Trophoblast cell (in vitro differentiated cells and primary cell): ENCODE measurements at regions not wholly inside any gene's neighbourhood (a gene's known extent, or its start where the extent isn't known, plus 50 kb on each side); places are given as distances from the start of the nearest gene placed in this dataset.

Experiments
- DNase-seq, 2 donors: peaks; one replicate each; pipeline ENCODE4 v3.0.0-alpha.2; 2016
- H2AFZ ChIP-seq: 2 replicates; pipeline ENCODE4 v1.6.1; 2013; ENCODE audit warnings: low read length, moderate library complexity, mild to moderate bottlenecking; ENCODE audit not compliant: insufficient read depth, poor library complexity
- H2AK5ac ChIP-seq: 2 replicates; pipeline ENCODE4 v1.6.1; 2013; ENCODE audit warnings: mild to moderate bottlenecking, low read length
- H2BK120ac ChIP-seq: 2 replicates; pipeline ENCODE4 v1.6.1; 2013; ENCODE audit warnings: low read length, mild to moderate bottlenecking, moderate library complexity; ENCODE audit not compliant: insufficient read depth, poor library complexity
- H2BK12ac ChIP-seq: 2 replicates; pipeline ENCODE4 v1.6.1; 2013; ENCODE audit warnings: mild to moderate bottlenecking, low read length, moderate library complexity
- H2BK5ac ChIP-seq: 2 replicates; pipeline ENCODE4 v1.6.1; 2013; ENCODE audit warnings: low read length, low read depth, moderate library complexity, mild to moderate bottlenecking; ENCODE audit not compliant: poor library complexity
- H3K14ac ChIP-seq: 2 replicates; pipeline ENCODE4 v1.6.1; 2013; ENCODE audit warnings: mild to moderate bottlenecking, low read length
- H3K18ac ChIP-seq: 2 replicates; pipeline ENCODE4 v1.6.1; 2013; ENCODE audit warnings: mild to moderate bottlenecking, low read length
- H3K23ac ChIP-seq: 2 replicates; pipeline ENCODE4 v1.6.1; 2013; ENCODE audit warnings: low read length
- H3K27ac ChIP-seq: 2 replicates; pipeline ENCODE4 v1.5.1; 2013; ENCODE audit warnings: low read depth, mild to moderate bottlenecking, inconsistent platforms, low read length, moderate library complexity
- H3K27me3 ChIP-seq: 2 replicates; pipeline ENCODE4 v1.6.1; 2013; ENCODE audit warnings: inconsistent platforms, mild to moderate bottlenecking, low read length, moderate library complexity; ENCODE audit not compliant: insufficient read depth
- H3K36me3 ChIP-seq, 2 experiments: 1 replicate in 1 of 2; 2 replicates in 1 of 2; pipeline ENCODE4 v1.6.1; 2013; ENCODE audit warnings: low read length in 2 of 2, mild to moderate bottlenecking in 2 of 2, moderate library complexity in 1 of 2; ENCODE audit not compliant: insufficient read depth in 2 of 2, control insufficient read depth in 1 of 2
- H3K4ac ChIP-seq: 2 replicates; pipeline ENCODE4 v1.6.1; 2013; ENCODE audit warnings: low read depth, mild to moderate bottlenecking, low read length, moderate library complexity
- H3K4me1 ChIP-seq, 2 experiments: 1 replicate in 1 of 2; 2 replicates in 1 of 2; pipeline ENCODE4 v1.6.1; 2013; ENCODE audit warnings: low read length in 2 of 2, mild to moderate bottlenecking in 2 of 2, moderate library complexity in 1 of 2; ENCODE audit not compliant: insufficient read depth in 2 of 2, control insufficient read depth in 1 of 2
- H3K4me2 ChIP-seq: 2 replicates; pipeline ENCODE4 v1.6.1; 2013; ENCODE audit warnings: inconsistent platforms, mild to moderate bottlenecking, low read length, moderate library complexity
- H3K4me3 ChIP-seq: 2 replicates; pipeline ENCODE4 v1.5.1; 2013; ENCODE audit warnings: mild to moderate bottlenecking, low read depth, low read length, inconsistent platforms
- H3K79me1 ChIP-seq: one replicate; pipeline ENCODE4 v1.6.1; 2013; ENCODE audit warnings: low read length
- H3K79me2 ChIP-seq: 2 replicates; pipeline ENCODE4 v1.6.1; 2013; ENCODE audit warnings: low read length, mild to moderate bottlenecking; ENCODE audit not compliant: control insufficient read depth, insufficient read depth, poor library complexity
- H3K9ac ChIP-seq: 2 replicates; pipeline ENCODE4 v1.6.1; 2013; ENCODE audit warnings: mild to moderate bottlenecking, low read length
- H3K9me3 ChIP-seq: 2 replicates; pipeline ENCODE4 v1.6.1; 2013; ENCODE audit warnings: low read depth, mild to moderate bottlenecking, control low read depth, inconsistent platforms, low read length; ENCODE audit not compliant: insufficient read depth
- H4K12ac ChIP-seq: 2 replicates; pipeline ENCODE4 v1.6.1; 2013; ENCODE audit warnings: low read depth, mild to moderate bottlenecking, low read length, moderate library complexity
- H4K8ac ChIP-seq: 2 replicates; pipeline ENCODE4 v1.6.1; 2013; ENCODE audit warnings: low read depth, mild to moderate bottlenecking, low read length, moderate library complexity
- H4K91ac ChIP-seq: one replicate; pipeline ENCODE4 v1.6.1; 2013; ENCODE audit warnings: low read depth, mild to moderate bottlenecking, low read length, moderate library complexity
- WGBS: extraction: QIAGEN DNeasy Blood & Tissue Kit; methylation state at CpG from one replicate; pipeline ENCODE4 v1.1.7; 2013; ENCODE audit warnings: missing lambda C conversion rate; ENCODE audit not compliant: insufficient read length, insufficient coverage; ENCODE audit errors: extremely low coverage; 5-methylcytosine and 5-hydroxymethylcytosine counted together

DNA sequence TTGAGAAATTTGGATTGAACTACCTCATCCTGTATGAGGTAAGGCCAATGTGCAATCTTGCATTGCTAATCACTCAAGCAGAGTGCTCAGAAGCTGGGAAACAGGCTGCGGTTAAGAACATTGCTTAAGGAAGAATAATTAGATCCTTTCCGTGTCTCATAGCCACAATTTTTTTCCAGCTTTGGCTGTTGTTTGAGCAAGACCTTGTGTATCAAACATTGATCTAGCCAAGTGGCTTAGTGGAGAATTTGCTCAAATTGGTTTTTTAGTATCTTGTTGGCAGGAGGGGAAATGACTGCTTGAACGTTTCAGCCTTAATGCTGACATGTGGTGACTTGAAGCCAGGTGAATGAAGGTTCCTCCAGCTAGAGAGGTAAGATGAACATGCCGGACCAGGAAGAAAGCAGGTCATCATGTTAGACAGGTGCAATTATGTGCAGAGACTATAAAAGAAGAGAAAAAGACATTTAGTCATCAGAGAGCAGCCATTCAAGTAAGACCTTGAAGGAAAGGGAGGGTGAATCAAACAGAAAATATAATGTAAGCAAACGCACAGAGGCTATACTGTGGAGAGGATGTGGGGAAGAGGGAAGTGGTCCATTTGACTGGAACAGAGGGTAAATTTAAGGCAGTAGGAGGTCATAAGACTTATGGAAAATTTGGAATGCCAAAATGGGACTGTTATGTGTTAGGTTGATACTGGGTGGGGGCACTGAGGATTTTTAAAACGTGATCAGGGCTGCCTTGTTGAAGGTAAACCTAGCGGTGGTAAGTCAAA lies 98.9 kb upstream of the CYP1B1 start:
- DNase-seq, result peak; percentile 81 to 95
- no peak overlapping the region for H3K23ac ChIP-seq
- H3K18ac ChIP-seq, result no peak overlapping the region
- H2BK5ac ChIP-seq, result no peak overlapping the region
- no peaks in the 10 kb centered on the region for H3K9me3 ChIP-seq
- no peak overlapping the region for H3K14ac ChIP-seq
- no peak overlapping the region for H4K12ac ChIP-seq
- H3K79me1 ChIP-seq, result peaks cover 5% of the 10 kb centered on the region
- H3K4me2 ChIP-seq, result no peak overlapping the region
- H2BK120ac ChIP-seq, result no peak overlapping the region
- peaks cover 6 to 15% of the 10 kb centered on the region in 2 experiments for H3K4me1 ChIP-seq
- no peak overlapping the region for H4K8ac ChIP-seq
- no peak overlapping the region for H2BK12ac ChIP-seq
- no peaks in the 10 kb centered on the region for H3K79me2 ChIP-seq
- no peaks in the 10 kb centered on the region for H3K27me3 ChIP-seq
- H4K91ac ChIP-seq, result no peak overlapping the region
- no peak overlapping the region for H2AFZ ChIP-seq
- H3K4me3 ChIP-seq, result no peak overlapping the region
- H3K36me3 ChIP-seq, result no peaks in the 10 kb centered on the region
- H2AK5ac ChIP-seq, result no peak overlapping the region
- H3K4ac ChIP-seq, result no peak overlapping the region
- no peak overlapping the region for H3K9ac ChIP-seq
- WGBS, result no CpG with 5 or more reads among the region's 7 CpGs
- H3K27ac ChIP-seq, result no peak overlapping the region

DNA sequence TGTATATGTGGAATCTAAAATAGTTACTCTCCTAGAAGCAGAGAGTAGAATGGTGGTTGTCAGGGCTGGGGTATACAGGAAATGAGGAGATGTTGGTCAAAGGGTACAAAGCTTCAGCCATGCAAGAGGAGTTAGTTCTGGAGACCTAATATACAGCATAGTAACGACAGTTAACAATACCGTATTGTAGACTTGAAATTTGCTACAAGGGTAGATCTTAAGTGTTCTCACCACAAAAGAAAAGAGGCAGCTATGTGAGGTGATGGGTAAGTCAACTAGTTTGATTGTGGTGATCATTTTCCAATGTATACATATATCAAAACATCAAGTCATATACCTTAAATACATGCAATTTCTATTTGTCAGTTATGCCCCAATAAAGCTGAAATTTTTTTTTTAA lies 98.2 kb upstream of the CYP1B1 start:
- no peak overlapping the region for H4K8ac ChIP-seq
- H4K12ac ChIP-seq, result no peak overlapping the region
- no peak overlapping the region for H4K91ac ChIP-seq
- H3K23ac ChIP-seq, result no peak overlapping the region
- no peak overlapping the region for H3K4ac ChIP-seq
- H3K4me3 ChIP-seq, result no peak overlapping the region
- no peak overlapping the region for H2AK5ac ChIP-seq
- H3K9me3 ChIP-seq, result no peaks in the 10 kb centered on the region
- no peak overlapping the region for H3K4me2 ChIP-seq
- H2BK120ac ChIP-seq, result no peak overlapping the region
- no peak overlapping the region for H3K27ac ChIP-seq
- no peak overlapping the region for H3K9ac ChIP-seq
- no peak for DNase-seq
- H3K14ac ChIP-seq, result no peak overlapping the region
- H3K79me2 ChIP-seq, result no peaks in the 10 kb centered on the region
- H3K36me3 ChIP-seq, result no peaks in the 10 kb centered on the region
- H3K27me3 ChIP-seq, result no peaks in the 10 kb centered on the region
- no peak overlapping the region for H3K18ac ChIP-seq
- peaks cover 6 to 15% of the 10 kb centered on the region in 2 experiments for H3K4me1 ChIP-seq
- H2AFZ ChIP-seq, result no peak overlapping the region
- H2BK12ac ChIP-seq, result no peak overlapping the region
- H2BK5ac ChIP-seq, result no peak overlapping the region
- WGBS, result no CpG with 5 or more reads among the region's 2 CpGs
- peaks cover 5% of the 10 kb centered on the region for H3K79me1 ChIP-seq

DNA sequence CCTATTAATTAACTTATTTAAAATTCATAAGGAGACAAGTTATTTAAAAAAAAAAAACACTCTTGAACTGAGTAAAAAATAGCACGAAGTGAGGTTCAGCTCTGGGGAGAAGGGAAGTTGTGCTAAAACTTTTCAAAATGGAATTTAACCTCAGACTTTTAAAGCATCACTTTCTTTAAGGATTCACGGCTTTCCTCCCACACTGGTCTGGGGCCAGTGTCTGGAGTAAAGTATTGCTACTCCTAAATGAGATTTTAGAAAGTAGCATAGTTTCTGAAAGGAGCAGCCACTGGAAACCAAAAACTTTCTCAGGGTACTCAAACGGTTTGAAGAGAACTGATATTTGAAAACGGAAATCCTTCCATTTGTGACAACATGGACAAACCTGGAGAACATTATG lies 97.7 kb upstream of the CYP1B1 start:
- Histone ChIP-seq H2BK12ac (no peak overlapping the region), H3K4me3 (no peak overlapping the region), H3K9ac (no peak overlapping the region), H4K91ac (no peak overlapping the region), H3K79me2 (no peaks in the 10 kb centered on the region), H3K4ac (no peak overlapping the region), H2BK120ac (no peak overlapping the region), H4K8ac (no peak overlapping the region), H3K4me1 (peaks cover 6 to 12% of the 10 kb centered on the region in 2 experiments), H3K14ac (no peak overlapping the region), H3K27ac (no peak overlapping the region), H3K18ac (no peak overlapping the region), H3K4me2 (no peak overlapping the region), H2BK5ac (no peak overlapping the region), H2AFZ (no peak overlapping the region), H3K27me3 (no peaks in the 10 kb centered on the region), H4K12ac (no peak overlapping the region), H3K23ac (no peak overlapping the region), H3K9me3 (no peaks in the 10 kb centered on the region), H3K36me3 (no peaks in the 10 kb centered on the region), H3K79me1 (peaks cover 3% of the 10 kb centered on the region), H2AK5ac (no peak overlapping the region)
- DNase-seq, result no peak
- WGBS, result no CpG with 5 or more reads among the region's 4 CpGs

DNA sequence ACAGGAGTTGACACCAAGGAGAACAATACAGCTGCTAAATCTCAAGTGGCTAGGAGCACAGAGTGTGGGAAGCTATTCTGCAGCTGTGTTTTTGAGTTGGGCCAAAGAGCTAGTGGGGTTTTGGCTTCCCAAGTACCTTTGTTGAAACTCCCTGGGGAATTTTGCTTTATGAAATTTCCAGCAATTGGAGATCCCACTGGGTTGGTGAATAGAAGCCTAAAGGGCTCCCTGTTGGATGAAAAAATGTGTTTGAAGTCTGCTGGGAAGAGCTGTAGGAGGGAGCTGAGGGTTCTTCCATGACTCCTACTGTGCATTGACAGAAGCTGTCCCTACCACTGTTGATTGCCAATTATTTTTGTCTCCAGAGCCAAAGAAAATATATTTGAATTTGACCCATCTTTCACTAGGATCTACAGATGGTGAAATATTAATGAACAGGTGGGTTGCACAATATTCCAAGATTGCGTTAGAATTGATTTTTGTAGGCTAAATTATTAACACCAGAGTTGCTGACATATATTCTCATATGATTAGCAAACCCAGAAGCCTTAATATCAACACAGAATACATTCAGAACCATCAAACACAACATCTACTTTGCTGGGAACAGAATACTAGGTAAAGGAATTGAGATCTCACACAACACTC lies 95.4 kb upstream of the CYP1B1 start:
- WGBS, result no CpG with 5 or more reads among the region's 1 CpG
- H3K4me1 ChIP-seq, result peaks cover 0 to 5% of the 10 kb centered on the region in 2 experiments

More for the DNA sequence above, 95.4 kb upstream of the CYP1B1 start:
- H3K9me3 ChIP-seq, result no peaks in the 10 kb centered on the region
- H3K4me2 ChIP-seq, result no peak overlapping the region
- H4K12ac ChIP-seq, result no peak overlapping the region
- no peaks in the 10 kb centered on the region for H3K36me3 ChIP-seq
- no peak overlapping the region for H2AK5ac ChIP-seq
- no peak overlapping the region for H2BK12ac ChIP-seq
- no peak overlapping the region for H3K9ac ChIP-seq
- H3K27ac ChIP-seq, result no peak overlapping the region
- H2BK5ac ChIP-seq, result no peak overlapping the region
- H4K8ac ChIP-seq, result no peak overlapping the region
- no peak overlapping the region for H3K18ac ChIP-seq
- H3K23ac ChIP-seq, result no peak overlapping the region
- no peaks in the 10 kb centered on the region for H3K79me1 ChIP-seq
- no peaks in the 10 kb centered on the region for H3K79me2 ChIP-seq
- no peak overlapping the region for H2AFZ ChIP-seq
- no peak overlapping the region for H3K4me3 ChIP-seq
- H4K91ac ChIP-seq, result no peak overlapping the region
- no peak overlapping the region for H2BK120ac ChIP-seq
- no peak for DNase-seq
- H3K14ac ChIP-seq, result no peak overlapping the region
- no peaks in the 10 kb centered on the region for H3K27me3 ChIP-seq
- no peak overlapping the region for H3K4ac ChIP-seq
